PC-3 (cell line): ENCODE measurements at regions not wholly inside any gene's neighbourhood (a gene's known extent, or its start where the extent isn't known, plus 50 kb on each side); places are given as distances from the start of the nearest gene placed in this dataset.

Experiments
- ATAC-seq: fragments of 200-7000 bp; cut with Tn5 transposase; 2 replicates; pipeline ENCODE4 v1.9.1; 2020; ENCODE audit warnings: mild to moderate bottlenecking, moderate library complexity
- BruUV-seq: library from RNA; stranded (reverse); fragments of 400-500 nt; replicated peaks from 2 replicates; lab custom pipeline; 2021; lab: Mats Ljungman, UMichigan
- CTCF ChIA-PET: fragments of 300-600 bp; sonication (Branson Sonifier 250); formaldehyde crosslinking; loops from one replicate; lab custom pipeline; 2022; ENCODE audit warnings: antibody characterized with exemption; lab: Charles Lee
- POLR2A ChIA-PET: fragments of 300-600 bp; sonication (Branson Sonifier 250); formaldehyde crosslinking; loops from one replicate; lab custom pipeline; 2022; ENCODE audit warnings: antibody characterized with exemption; ENCODE audit not compliant: unreplicated experiment; lab: Charles Lee
- DNase-seq: peaks from one replicate; pipeline ENCODE4 v3.0.0-alpha.2; 2015
- H2AFZ ChIP-seq: fragments of 300-600 bp; sonication (generic); 2 replicates; pipeline ENCODE4 v1.6.0; 2016; ENCODE audit warnings: antibody characterized with exemption, low read length
- H3F3A ChIP-seq: fragments of 300-600 bp; sonication (generic); one replicate; pipeline ENCODE4 v1.6.0; 2017; ENCODE audit warnings: antibody characterized with exemption, low read length, control low read depth, mild to moderate bottlenecking; ENCODE audit not compliant: unreplicated experiment
- H3K27ac ChIP-seq: fragments of 300-600 bp; sonication (generic); 2 replicates; pipeline ENCODE4 v1.5.1; 2016; ENCODE audit warnings: mild to moderate bottlenecking, low read length
- H3K27me3 ChIP-seq: fragments of 300-600 bp; sonication (generic); 2 replicates; pipeline ENCODE4 v1.6.1; 2016; ENCODE audit warnings: low read length, mixed read lengths
- H3K36me3 ChIP-seq: fragments of 300-600 bp; sonication (generic); 2 replicates; pipeline ENCODE4 v1.6.1; 2016; ENCODE audit warnings: low read depth, mixed run types, low read length, mixed read lengths
- H3K4me1 ChIP-seq: fragments of 300-600 bp; sonication (generic); 2 replicates; pipeline ENCODE4 v1.5.1; 2016; ENCODE audit warnings: low read length; ENCODE audit not compliant: insufficient read depth
- H3K4me2 ChIP-seq: fragments of 300-600 bp; sonication (generic); 2 replicates; pipeline ENCODE4 v1.6.0; 2016; ENCODE audit warnings: low read length
- H3K4me3 ChIP-seq: fragments of 300-600 bp; sonication (generic); 2 replicates; pipeline ENCODE4 v1.5.1; 2016; ENCODE audit warnings: mild to moderate bottlenecking, low read length, mixed read lengths
- H3K79me2 ChIP-seq: fragments of 300-600 bp; sonication (generic); 2 replicates; pipeline ENCODE4 v1.6.1; 2017; ENCODE audit warnings: low read length, mixed read lengths
- H3K9ac ChIP-seq: fragments of 300-600 bp; sonication (generic); 2 replicates; pipeline ENCODE4 v1.6.0; 2016; ENCODE audit warnings: mild to moderate bottlenecking, low read length
- H3K9me2 ChIP-seq: fragments of 300-600 bp; sonication (generic); replicated peaks from 2 replicates; pipeline ENCODE4 v1.6.1; 2016; ENCODE audit warnings: mixed run types, low read length, mixed read lengths
- H3K9me3 ChIP-seq: fragments of 300-600 bp; sonication (generic); 2 replicates; pipeline ENCODE4 v1.6.1; 2016; ENCODE audit warnings: low read length, mixed read lengths
- H4K20me1 ChIP-seq: fragments of 300-600 bp; sonication (generic); 2 replicates; pipeline ENCODE4 v1.6.1; 2016; ENCODE audit warnings: low read length, mixed read lengths
- CTCF ChIP-seq: fragments of 300-600 bp; sonication (generic); conservative IDR thresholded peaks from 2 replicates; pipeline ENCODE4 v1.5.1; 2017; ENCODE audit warnings: antibody characterized with exemption, low read depth, mild to moderate bottlenecking, low read length
- EZH2 ChIP-seq: fragments of 300-600 bp; sonication (generic); IDR thresholded peaks from one replicate; pipeline ENCODE4 v1.6.1; 2017; ENCODE audit warnings: antibody characterized with exemption, mild to moderate bottlenecking, low read length; ENCODE audit not compliant: unreplicated experiment
- EZH2phosphoT487 ChIP-seq: fragments of 300-600 bp; sonication (generic); IDR thresholded peaks from 2 replicates; pipeline ENCODE4 v1.6.1; 2018; ENCODE audit warnings: mild to moderate bottlenecking, antibody characterized with exemption, low read length, borderline replicate concordance
- intact Hi-C: fragments of 100-400 bp; cut with micrococcal nuclease; formaldehyde crosslinking; loops from 2 replicates; pipeline ENCODE4 v1.9.0; 2023

DNA sequence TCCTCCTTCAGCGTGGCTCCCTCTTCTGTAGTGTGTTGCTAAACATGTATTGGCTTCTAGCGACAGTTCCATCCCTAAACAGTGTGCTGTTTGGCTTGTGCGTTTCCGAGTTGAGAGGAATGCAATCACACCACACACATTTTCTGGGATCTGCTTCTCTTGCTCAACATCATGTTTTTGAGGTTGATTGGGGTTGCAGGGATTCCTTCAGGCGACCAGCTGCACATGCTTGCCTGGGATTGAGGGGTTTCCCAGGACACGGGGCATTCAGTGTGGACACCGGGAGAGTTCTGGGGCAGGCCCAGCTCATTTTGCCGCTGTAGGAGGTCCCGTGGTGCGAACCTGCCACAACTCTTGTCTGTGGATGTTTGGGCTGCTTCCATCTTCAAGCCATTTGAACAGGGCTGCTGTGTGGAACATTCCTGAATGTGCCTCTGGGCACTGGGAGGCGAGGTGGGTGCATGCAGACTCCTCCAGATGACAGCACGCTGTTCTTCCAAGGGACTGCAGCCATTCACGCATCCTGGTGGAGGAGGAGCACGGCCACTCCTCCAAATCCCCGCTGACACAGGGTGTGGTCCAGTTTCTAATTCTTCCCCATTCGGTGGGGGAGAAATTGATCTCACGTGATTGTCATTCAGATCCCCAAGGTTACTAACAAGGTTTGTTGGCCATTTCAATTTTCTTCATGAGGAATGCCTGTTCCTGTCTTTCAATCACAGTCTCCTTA, 82.8 kb downstream of the PLXNA1 start:
- H3K9me2 ChIP-seq, result no peaks in the 10 kb centered on the region
- H3K79me2 ChIP-seq, result no peaks in the 10 kb centered on the region
- H3K36me3 ChIP-seq, result no peaks in the 10 kb centered on the region
- H3K27ac ChIP-seq, result no peak overlapping the region
- POLR2A ChIA-PET, result no interaction called here
- no peaks in the 10 kb centered on the region; the same call in 1 of the 2 replicates for H3K27me3 ChIP-seq
- BruUV-seq, result no TSS peak
- H3K9me3 ChIP-seq, result no peaks in the 10 kb centered on the region
- H3K9ac ChIP-seq, result no peak overlapping the region
- no peak for TF ChIP-seq CTCF
- TF ChIP-seq EZH2, result no peak
- TF ChIP-seq EZH2phosphoT487, result no peak
- H4K20me1 ChIP-seq, result no peaks in the 10 kb centered on the region
- H2AFZ ChIP-seq, result no peak overlapping the region
- no peaks in the 10 kb centered on the region for H3F3A ChIP-seq
- ATAC-seq (no peak), DNase-seq (no peak)
- H3K4me1 ChIP-seq, result no peaks in the 10 kb centered on the region; the same call in 1 of the 2 replicates
- no peak overlapping the region for H3K4me3 ChIP-seq
- intact Hi-C loops, result no loop called here
- CTCF ChIA-PET, result no interaction called here
- no peak overlapping the region for H3K4me2 ChIP-seq

DNA sequence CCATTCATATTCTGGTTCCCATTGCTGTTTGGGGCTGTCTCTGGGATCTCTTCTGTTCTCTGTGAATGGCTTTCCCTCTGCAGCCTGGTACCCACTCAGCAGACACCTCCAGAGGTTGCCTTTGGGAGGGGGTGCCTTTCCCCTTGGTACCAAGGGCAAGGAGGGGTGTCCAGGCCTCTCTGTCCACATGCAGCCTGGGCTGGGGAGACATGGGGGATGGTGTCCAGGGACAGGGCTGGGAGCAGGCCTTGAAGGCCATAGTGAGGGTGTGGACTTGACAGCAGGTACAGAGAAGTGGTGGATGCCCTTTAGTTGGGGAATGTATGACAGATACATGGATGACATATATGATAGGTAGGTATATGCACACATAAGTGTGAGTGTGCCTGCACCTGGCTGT, 83.7 kb downstream of the PLXNA1 start:
- Histone ChIP-seq H3K4me1 (no peaks in the 10 kb centered on the region; the same call in 1 of the 2 replicates), H3K9me2 (no peaks in the 10 kb centered on the region), H3K9ac (no peak overlapping the region), H3F3A (no peaks in the 10 kb centered on the region), H3K79me2 (no peaks in the 10 kb centered on the region), H3K27me3 (no peaks in the 10 kb centered on the region; the same call in 1 of the 2 replicates), H4K20me1 (no peaks in the 10 kb centered on the region), H3K4me2 (no peak overlapping the region), H3K9me3 (no peaks in the 10 kb centered on the region), H3K36me3 (no peaks in the 10 kb centered on the region), H2AFZ (no peak overlapping the region), H3K27ac (no peak overlapping the region), H3K4me3 (no peak overlapping the region)
- no peak for TF ChIP-seq CTCF
- TF ChIP-seq EZH2, result no peak
- TF ChIP-seq EZH2phosphoT487, result no peak
- CTCF ChIA-PET, result no interaction called here
- no TSS peak for BruUV-seq
- ATAC-seq, result no peak
- POLR2A ChIA-PET, result no interaction called here
- intact Hi-C loops, result no loop called here
- DNase-seq, result no peak
